ENCODE measurements at regions not wholly inside any gene's neighbourhood (a gene's known extent, or its start where the extent isn't known, plus 50 kb on each side); places are given as distances from the start of the nearest gene placed in this dataset.

- Histone ChIP-seq H3K4me3 (ENCODE audit: low read length in 3 of 3) (no peak overlapping the region), H3K36me3 (ENCODE audit: control insufficient read depth in 2 of 3, insufficient read depth in 3 of 3, low read length in 3 of 3) (no peaks in the 10 kb centered on the region), H3K27ac (ENCODE audit: low read depth in 2 of 2, low read length in 2 of 2) (no peak overlapping the region), H3K9me3 (ENCODE audit: control insufficient read depth in 2 of 3, insufficient read depth in 1 of 3, low read length in 3 of 3) (no peaks in the 10 kb centered on the region), H3K27me3 (ENCODE audit: control insufficient read depth, insufficient read depth, low read length) (no peaks in the 10 kb centered on the region), H3K4me1 (ENCODE audit: control insufficient read depth in 2 of 3, insufficient read depth in 2 of 3, low read depth in 1 of 3, low read length in 3 of 3) (no peaks in the 10 kb centered on the region), H3K9ac (ENCODE audit: low read length in 3 of 3) (no peak overlapping the region)
- no peak for TF ChIP-seq CTCF (IDR thresholded peaks at IDR 0.05; ENCODE audit: borderline replicate concordance, extremely low read depth, insufficient read depth)
- intact Hi-C loops (cut with DNase I): no loop called here
- no peak for DNase-seq
- FAIRE-seq: no peak
Observed at GRCh38 chr5:25006237-25006636, 361.5 kb upstream of the CDH10 start.

- Histone ChIP-seq H3K27ac (ENCODE audit: low read depth in 2 of 2, low read length in 2 of 2) (no peak overlapping the region), H3K27me3 (ENCODE audit: control insufficient read depth, insufficient read depth, low read length) (no peaks in the 10 kb centered on the region), H3K4me1 (ENCODE audit: control insufficient read depth in 2 of 3, insufficient read depth in 2 of 3, low read depth in 1 of 3, low read length in 3 of 3) (no peaks in the 10 kb centered on the region), H3K36me3 (ENCODE audit: control insufficient read depth in 2 of 3, insufficient read depth in 3 of 3, low read length in 3 of 3) (no peaks in the 10 kb centered on the region), H3K9me3 (ENCODE audit: control insufficient read depth in 2 of 3, insufficient read depth in 1 of 3, low read length in 3 of 3) (no peaks in the 10 kb centered on the region), H3K4me3 (ENCODE audit: low read length in 3 of 3) (no peak overlapping the region), H3K9ac (ENCODE audit: low read length in 3 of 3) (no peak overlapping the region)
- DNase-seq (no peak), FAIRE-seq (no peak)
- intact Hi-C loops (cut with DNase I): no loop called here
- no peak for TF ChIP-seq CTCF (IDR thresholded peaks at IDR 0.05; ENCODE audit: borderline replicate concordance, extremely low read depth, insufficient read depth)
Observed at GRCh38 chr5:25005431-25005830, 360.7 kb upstream of the CDH10 start.

GRCh38 chr5:25002371-25002770 is 357.6 kb upstream of the CDH10 start:
- no peak for TF ChIP-seq CTCF (IDR thresholded peaks at IDR 0.05; ENCODE audit: borderline replicate concordance, extremely low read depth, insufficient read depth)
- Histone ChIP-seq H3K4me3 (ENCODE audit: low read length in 3 of 3) (no peak overlapping the region), H3K27ac (ENCODE audit: low read depth in 2 of 2, low read length in 2 of 2) (no peak overlapping the region), H3K9me3 (ENCODE audit: control insufficient read depth in 2 of 3, insufficient read depth in 1 of 3, low read length in 3 of 3) (no peaks in the 10 kb centered on the region), H3K36me3 (ENCODE audit: control insufficient read depth in 2 of 3, insufficient read depth in 3 of 3, low read length in 3 of 3) (no peaks in the 10 kb centered on the region), H3K9ac (ENCODE audit: low read length in 3 of 3) (no peak overlapping the region), H3K27me3 (ENCODE audit: control insufficient read depth, insufficient read depth, low read length) (no peaks in the 10 kb centered on the region), H3K4me1 (ENCODE audit: control insufficient read depth in 2 of 3, insufficient read depth in 2 of 3, low read depth in 1 of 3, low read length in 3 of 3) (no peaks in the 10 kb centered on the region)
- FAIRE-seq (no peak), DNase-seq (no peak)
- intact Hi-C loops (cut with DNase I): no loop called here

GRCh38 chr5:24999732-25000131 is 355.0 kb upstream of the CDH10 start:
- Histone ChIP-seq H3K9ac (ENCODE audit: low read length in 3 of 3) (no peak overlapping the region), H3K4me3 (ENCODE audit: low read length in 3 of 3) (no peak overlapping the region), H3K36me3 (ENCODE audit: control insufficient read depth in 2 of 3, insufficient read depth in 3 of 3, low read length in 3 of 3) (no peaks in the 10 kb centered on the region), H3K27ac (ENCODE audit: low read depth in 2 of 2, low read length in 2 of 2) (no peak overlapping the region), H3K4me1 (ENCODE audit: control insufficient read depth in 2 of 3, insufficient read depth in 2 of 3, low read depth in 1 of 3, low read length in 3 of 3) (no peaks in the 10 kb centered on the region), H3K27me3 (ENCODE audit: control insufficient read depth, insufficient read depth, low read length) (no peaks in the 10 kb centered on the region), H3K9me3 (ENCODE audit: control insufficient read depth in 2 of 3, insufficient read depth in 1 of 3, low read length in 3 of 3) (no peaks in the 10 kb centered on the region)
- FAIRE-seq: no peak
- intact Hi-C loops (cut with DNase I): no loop called here
- no peak for DNase-seq
- TF ChIP-seq CTCF (IDR thresholded peaks at IDR 0.05; ENCODE audit: borderline replicate concordance, extremely low read depth, insufficient read depth): no peak
